SK-N-SH treated with all-trans-retinoic acid at 6 μM for 48 hours (cell line): ENCODE measurements at regions not wholly inside any gene's neighbourhood (a gene's known extent, or its start where the extent isn't known, plus 50 kb on each side); places are given as distances from the start of the nearest gene placed in this dataset.

ENCODE experiments used
- ATAC-seq: fragments of 200-7000 bp; cut with Tn5 transposase; 3 replicates; pipeline ENCODE4 v1.9.1; 2020; ENCODE audit warnings: mild to moderate bottlenecking, moderate library complexity
- ARNTL ChIP-seq: fragments of 450-650 bp; formaldehyde crosslinking; IDR thresholded peaks from 2 replicates; pipeline ENCODE4 v1.5.0; 2020; ENCODE audit warnings: low read depth, mild to moderate bottlenecking, moderate library complexity, borderline replicate concordance
- BACH2 ChIP-seq: fragments of 250-450 bp; sonication (Bioruptor Pico); IDR thresholded peaks from 2 replicates; pipeline ENCODE4 v1.9.0; 2021; ENCODE audit warnings: mild to moderate bottlenecking, borderline replicate concordance
- CREB5 ChIP-seq: fragments of 250-450 bp; sonication (Bioruptor Pico); IDR thresholded peaks from 2 replicates; pipeline ENCODE4 v1.5.1; 2020; ENCODE audit warnings: low read depth, mild to moderate bottlenecking, moderate library complexity
- CSDC2 ChIP-seq: fragments of 250-450 bp; sonication (Bioruptor Pico); IDR thresholded peaks from 2 replicates; pipeline ENCODE4 v1.5.0; 2020; ENCODE audit warnings: mild to moderate bottlenecking, moderate library complexity
- ESRRG ChIP-seq: fragments of 250-450 bp; sonication (Bioruptor Pico); IDR thresholded peaks from 2 replicates; pipeline ENCODE4 v1.6.1; 2021; ENCODE audit warnings: mild to moderate bottlenecking
- GLIS3 ChIP-seq: fragments of 250-450 bp; sonication (Bioruptor Pico); IDR thresholded peaks from 2 replicates; pipeline ENCODE4 v1.5.0; 2020; ENCODE audit warnings: mild to moderate bottlenecking, moderate library complexity
- ISL1 ChIP-seq: fragments of 250-450 bp; sonication (Bioruptor Pico); IDR thresholded peaks from 2 replicates; pipeline ENCODE4 v2.1.2; 2022; ENCODE audit warnings: mild to moderate bottlenecking, moderate library complexity
- OSR1 ChIP-seq: fragments of 250-450 bp; sonication (Bioruptor Pico); IDR thresholded peaks from 2 replicates; pipeline ENCODE4 v1.8.0; 2022; ENCODE audit warnings: moderate library complexity, mild to moderate bottlenecking, inconsistent platforms
- PATZ1 ChIP-seq: fragments of 250-450 bp; sonication (Bioruptor Pico); IDR thresholded peaks from 2 replicates; pipeline ENCODE4 v1.8.0; 2020; ENCODE audit warnings: mild to moderate bottlenecking, moderate library complexity, borderline replicate concordance
- POU6F1 ChIP-seq: fragments of 250-450 bp; sonication (Bioruptor Pico); IDR thresholded peaks from 2 replicates; pipeline ENCODE4 v1.8.0; 2021; ENCODE audit warnings: low read depth, mild to moderate bottlenecking, moderate library complexity, borderline replicate concordance
- PPARA ChIP-seq: fragments of 250-450 bp; sonication (Bioruptor Pico); IDR thresholded peaks from 2 replicates; pipeline ENCODE4 v1.5.0; 2020; ENCODE audit warnings: mild to moderate bottlenecking, borderline replicate concordance
- RARB ChIP-seq: fragments of 250-450 bp; sonication (Bioruptor Pico); IDR thresholded peaks from 2 replicates; pipeline ENCODE4 v1.8.0; 2021; ENCODE audit warnings: mild to moderate bottlenecking, moderate library complexity
- SNAI2 ChIP-seq: fragments of 250-450 bp; sonication (Bioruptor Pico); IDR thresholded peaks from 2 replicates; pipeline ENCODE4 v1.5.0; 2020; ENCODE audit warnings: mild to moderate bottlenecking, moderate library complexity
- TCF4 ChIP-seq: fragments of 250-450 bp; sonication (Bioruptor Pico); IDR thresholded peaks from 2 replicates; pipeline ENCODE4 v1.8.0; 2021; ENCODE audit warnings: mild to moderate bottlenecking, moderate library complexity, borderline replicate concordance
- TOX ChIP-seq: fragments of 250-450 bp; sonication (Bioruptor Pico); IDR thresholded peaks from 2 replicates; pipeline ENCODE4 v1.8.0; 2021; ENCODE audit warnings: mild to moderate bottlenecking, moderate library complexity, borderline replicate concordance
- TSHZ2 ChIP-seq: fragments of 250-450 bp; sonication (Bioruptor Pico); IDR thresholded peaks from 2 replicates; pipeline ENCODE4 v1.5.0; 2020; ENCODE audit warnings: mild to moderate bottlenecking, moderate library complexity
- ZC3H10 ChIP-seq: fragments of 250-450 bp; sonication (Bioruptor Pico); IDR thresholded peaks from 2 replicates; pipeline ENCODE4 v1.5.1; 2021; ENCODE audit warnings: mild to moderate bottlenecking, moderate library complexity
- ZFP3 ChIP-seq: fragments of 250-450 bp; sonication (Bioruptor Pico); IDR thresholded peaks from 2 replicates; pipeline ENCODE4 v1.5.0; 2020; ENCODE audit warnings: mild to moderate bottlenecking, moderate library complexity
- ZFP30 ChIP-seq: fragments of 450-650 bp; formaldehyde crosslinking; IDR thresholded peaks from 2 replicates; pipeline ENCODE4 v1.5.0; 2022; ENCODE audit warnings: mild to moderate bottlenecking, moderate library complexity
- ZNF565 ChIP-seq: fragments of 450-650 bp; formaldehyde crosslinking; conservative IDR thresholded peaks from 2 replicates; pipeline ENCODE4 v1.5.0; 2020; ENCODE audit warnings: low read depth, mild to moderate bottlenecking, moderate library complexity
- ZNF70 ChIP-seq: fragments of 450-650 bp; formaldehyde crosslinking; IDR thresholded peaks from 2 replicates; pipeline ENCODE4 v1.5.0; 2020; ENCODE audit warnings: mild to moderate bottlenecking, moderate library complexity
- ZNF8 ChIP-seq: fragments of 450-650 bp; formaldehyde crosslinking; IDR thresholded peaks from 2 replicates; pipeline ENCODE4 v1.5.0; 2020; ENCODE audit warnings: mild to moderate bottlenecking, moderate library complexity
- TF ChIP-seq, protein P1 (sequence below): fragments of 250-450 bp; sonication (Bioruptor Pico); IDR thresholded peaks from 2 replicates; pipeline ENCODE4 v1.5.1; 2021; ENCODE audit warnings: mild to moderate bottlenecking, moderate library complexity

DNA sequence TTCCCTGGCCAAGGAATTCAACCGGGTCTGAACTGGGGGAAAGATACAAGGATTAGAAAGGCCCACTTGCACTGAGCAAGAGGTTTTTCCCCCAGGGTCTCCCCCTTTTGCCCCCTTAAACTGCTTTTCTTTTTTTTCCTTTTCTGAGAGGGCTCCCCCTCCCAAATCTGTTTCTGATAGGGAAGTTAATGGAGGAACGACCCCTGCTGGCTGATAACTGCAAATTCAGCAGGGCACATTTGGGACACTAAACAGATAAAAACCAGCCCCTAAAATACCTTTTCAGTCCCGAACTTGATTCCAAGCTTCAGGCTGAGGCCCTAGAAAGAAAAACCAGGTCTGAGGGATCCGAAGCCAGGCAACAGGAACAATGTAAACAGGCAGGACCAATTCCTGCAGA, 1012.4 kb upstream of the CRIM1 start:
- TF ChIP-seq TSHZ2 (CRISPR knock-in tag) (no peak), GLIS3 (CRISPR knock-in tag) (no peak), ISL1 (CRISPR knock-in tag) (no peak), CREB5 (CRISPR knock-in tag) (no peak), ZFP3 (CRISPR knock-in tag) (no peak), CSDC2 (no peak), PATZ1 (CRISPR knock-in tag) (no peak), ZC3H10 (CRISPR knock-in tag) (no peak), ZNF70 (CRISPR knock-in tag) (no peak), SNAI2 (CRISPR knock-in tag) (no peak), ZNF565 (CRISPR knock-in tag) (no peak), PPARA (CRISPR knock-in tag) (no peak), ARNTL (CRISPR knock-in tag) (no peak), OSR1 (no peak), RARB (CRISPR knock-in tag) (no peak), TCF4 (CRISPR knock-in tag) (no peak), ZNF8 (no peak), POU6F1 (no peak), ESRRG (CRISPR knock-in tag) (no peak)
- TF ChIP-seq, protein P1, sequence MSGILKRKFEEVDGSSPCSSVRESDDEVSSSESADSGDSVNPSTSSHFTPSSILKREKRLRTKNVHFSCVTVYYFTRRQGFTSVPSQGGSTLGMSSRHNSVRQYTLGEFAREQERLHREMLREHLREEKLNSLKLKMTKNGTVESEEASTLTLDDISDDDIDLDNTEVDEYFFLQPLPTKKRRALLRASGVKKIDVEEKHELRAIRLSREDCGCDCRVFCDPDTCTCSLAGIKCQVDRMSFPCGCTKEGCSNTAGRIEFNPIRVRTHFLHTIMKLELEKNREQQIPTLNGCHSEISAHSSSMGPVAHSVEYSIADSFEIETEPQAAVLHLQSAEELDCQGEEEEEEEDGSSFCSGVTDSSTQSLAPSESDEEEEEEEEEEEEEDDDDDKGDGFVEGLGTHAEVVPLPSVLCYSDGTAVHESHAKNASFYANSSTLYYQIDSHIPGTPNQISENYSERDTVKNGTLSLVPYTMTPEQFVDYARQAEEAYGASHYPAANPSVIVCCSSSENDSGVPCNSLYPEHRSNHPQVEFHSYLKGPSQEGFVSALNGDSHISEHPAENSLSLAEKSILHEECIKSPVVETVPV (CRISPR knock-in tag): no peak
- ATAC-seq: no peak

DNA sequence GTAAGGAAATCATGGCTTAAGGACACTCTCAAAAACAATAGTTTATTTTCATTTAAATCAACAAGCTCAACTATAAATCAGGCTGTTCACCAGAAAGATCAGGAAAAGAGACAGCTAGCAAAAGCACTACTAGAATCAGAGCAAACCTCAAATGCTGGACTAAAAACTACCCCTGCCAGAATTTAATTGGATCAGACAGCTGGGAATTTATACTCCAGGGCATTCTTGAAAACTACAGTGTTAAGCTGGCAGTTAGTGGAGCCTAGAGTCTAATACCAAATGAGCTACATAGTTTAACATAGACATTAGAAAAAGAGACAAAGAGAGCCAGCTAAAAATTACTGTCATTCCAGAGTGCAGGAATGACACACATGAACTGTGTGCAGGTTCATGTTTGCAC, 1016.4 kb upstream of the CRIM1 start:
- no peak for ATAC-seq
- TF ChIP-seq OSR1: no peak
- TF ChIP-seq TSHZ2 (CRISPR knock-in tag): no peak
- no peak for TF ChIP-seq ZNF8
- TF ChIP-seq PATZ1 (CRISPR knock-in tag): no peak
- TF ChIP-seq ARNTL (CRISPR knock-in tag): no peak
- no peak for TF ChIP-seq ZNF70 (CRISPR knock-in tag)
- no peak for TF ChIP-seq CREB5 (CRISPR knock-in tag)
- TF ChIP-seq BACH2 (CRISPR knock-in tag): no peak
- TF ChIP-seq ZFP30 (CRISPR knock-in tag): no peak
- no peak for TF ChIP-seq SNAI2 (CRISPR knock-in tag)
- no peak for TF ChIP-seq ZNF565 (CRISPR knock-in tag)
- no peak for TF ChIP-seq TOX (CRISPR knock-in tag)
- TF ChIP-seq ISL1 (CRISPR knock-in tag): no peak
- TF ChIP-seq ZC3H10 (CRISPR knock-in tag): no peak
- no peak for TF ChIP-seq GLIS3 (CRISPR knock-in tag)
